Dermis microvascular lymphatic vessel endothelial cell (primary cell): ENCODE measurements at regions not wholly inside any gene's neighbourhood (a gene's known extent, or its start where the extent isn't known, plus 50 kb on each side); places are given as distances from the start of the nearest gene placed in this dataset.
"Not testable (repeated sequence)": the region's sequence is repeated elsewhere in the genome, so short reads cannot be mapped to it uniquely, and the experiment has no call there.

ENCODE experiments used
- DNase-seq, 2 donors: peaks; one replicate each; pipeline versions ENCODE4 v3.0.0 to v3.0.0-alpha.2; 2010; ENCODE audit warnings: low read depth in 2 of 2

- DNase-seq, result no peak
Measured at GRCh38 chr13:72586518-72586917, 140.9 kb downstream of the MZT1 start.

GRCh38 chr13:72585254-72585653 is 142.2 kb downstream of the MZT1 start:
- DNase-seq, result no peak

DNA sequence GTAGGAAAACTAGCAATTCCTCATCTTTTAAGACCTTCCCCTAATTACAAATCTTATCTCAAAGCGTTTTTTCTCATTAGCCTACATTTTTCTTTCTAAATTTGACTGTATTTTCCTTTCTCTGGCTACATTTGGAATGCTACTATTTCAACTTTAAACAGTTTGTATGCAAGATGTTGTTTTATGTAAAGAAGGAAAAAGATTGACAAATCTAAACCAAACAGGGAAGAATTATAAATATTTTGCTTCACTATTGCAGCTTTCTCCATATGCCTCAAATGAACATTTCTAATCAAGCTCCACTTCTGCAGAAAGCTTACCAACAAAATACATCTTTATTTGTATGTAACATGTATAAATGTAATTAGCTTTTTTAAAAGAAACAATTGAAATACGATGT is 156.2 kb downstream of the MZT1 start:
- no peak for DNase-seq

DNA sequence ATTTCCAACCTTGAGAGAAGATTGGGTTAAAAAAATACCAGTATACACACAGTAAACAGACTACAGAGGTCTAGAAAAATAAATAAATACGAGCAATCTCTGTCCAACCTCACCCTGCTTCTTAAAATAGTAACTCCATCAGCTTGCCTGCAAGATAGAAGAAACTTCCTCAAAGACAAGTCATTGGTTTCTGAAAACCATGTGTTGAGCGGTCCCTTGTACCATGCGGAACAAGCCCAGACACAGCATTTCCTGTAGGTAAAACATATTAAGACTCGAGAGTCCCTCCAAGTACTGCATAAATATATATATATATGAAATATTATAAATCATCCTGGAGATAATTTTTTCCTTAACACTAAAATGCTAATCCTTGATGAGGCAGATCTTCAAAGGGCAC is 157.4 kb downstream of the MZT1 start:
- no peak for DNase-seq

GRCh38 chr13:72567566-72567965 is 159.9 kb downstream of the MZT1 start:
- DNase-seq, result no peak

GRCh38 chr13:72566526-72566925 is 160.9 kb downstream of the MZT1 start:
- no peak for DNase-seq

DNA sequence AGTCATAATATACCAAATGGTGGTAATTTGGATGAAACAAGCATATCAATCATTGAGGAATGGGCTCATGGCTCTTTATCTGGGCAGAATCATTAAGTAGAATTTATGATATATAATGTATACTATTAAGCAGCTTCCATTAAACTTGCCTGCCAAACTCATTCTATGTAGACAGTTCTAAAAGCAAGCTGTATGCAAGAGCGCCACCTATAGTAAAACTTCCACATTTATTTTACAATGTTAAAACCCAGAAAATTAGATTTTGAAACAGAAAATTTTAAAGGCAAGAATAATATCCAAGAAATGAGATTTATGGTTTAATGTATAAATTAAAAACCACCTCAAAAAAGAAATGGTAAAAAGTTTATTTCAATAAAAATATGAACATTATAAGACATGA is 161.5 kb downstream of the MZT1 start:
- peak in 1 of 2 donors; percentile 14 for DNase-seq

DNA sequence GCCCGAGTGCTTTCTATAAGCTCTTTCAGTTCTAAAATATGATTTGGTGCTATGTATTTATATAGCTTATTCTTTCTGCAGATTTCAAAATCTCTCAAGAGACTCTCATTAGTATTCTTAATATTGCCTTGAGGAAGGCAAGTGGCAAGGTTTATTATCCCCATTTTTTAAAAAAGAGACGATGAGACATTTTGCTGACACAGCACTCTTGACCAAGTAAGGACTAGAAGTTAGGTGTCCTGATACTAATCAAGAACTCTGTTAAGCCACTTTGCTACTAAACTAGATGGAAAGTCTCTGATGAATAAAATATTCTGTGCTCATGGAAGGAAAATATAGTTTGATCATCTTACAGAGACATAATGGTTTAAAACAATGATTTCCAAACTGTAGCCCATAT is 164.7 kb downstream of the MZT1 start:
- no peak for DNase-seq

DNA sequence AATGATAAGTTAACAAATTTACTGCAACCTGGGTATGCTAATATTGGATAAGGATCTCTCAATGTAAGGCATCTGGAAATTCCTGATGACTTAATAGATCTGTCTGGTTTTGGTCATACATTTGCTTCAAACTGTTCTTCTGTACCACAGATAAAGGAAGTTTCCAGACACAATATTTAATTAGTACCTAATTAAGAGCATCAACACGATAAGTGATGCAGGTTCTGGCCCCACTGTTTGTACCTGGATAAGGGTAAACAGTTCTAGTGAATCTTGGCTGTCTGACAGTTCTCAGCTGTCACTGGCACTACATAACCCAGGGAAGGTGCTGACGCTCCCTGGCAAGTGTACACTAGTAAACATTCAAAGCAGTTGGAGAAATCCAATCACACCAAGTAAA is 165.6 kb downstream of the MZT1 start:
- DNase-seq, result no peak

DNA sequence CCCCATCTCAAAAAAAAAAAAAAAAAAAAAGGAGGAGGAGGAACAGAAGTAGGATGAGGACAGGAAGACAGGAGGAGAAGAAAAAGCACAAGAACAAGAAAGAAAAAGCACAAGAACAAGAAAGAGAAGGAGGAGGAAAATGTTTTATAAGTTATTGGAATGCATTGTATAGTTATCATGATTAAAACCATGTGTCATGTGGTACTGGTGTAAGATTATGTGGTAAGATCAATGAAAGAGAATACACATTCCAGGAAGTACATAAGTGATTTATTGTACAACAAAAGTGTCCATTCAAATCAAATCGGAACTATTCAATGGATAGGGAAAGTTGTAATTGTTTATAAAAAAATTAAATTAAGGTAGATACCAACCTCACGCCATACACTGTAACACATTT is 167.7 kb downstream of the MZT1 start:
- DNase-seq, result no peak

DNA sequence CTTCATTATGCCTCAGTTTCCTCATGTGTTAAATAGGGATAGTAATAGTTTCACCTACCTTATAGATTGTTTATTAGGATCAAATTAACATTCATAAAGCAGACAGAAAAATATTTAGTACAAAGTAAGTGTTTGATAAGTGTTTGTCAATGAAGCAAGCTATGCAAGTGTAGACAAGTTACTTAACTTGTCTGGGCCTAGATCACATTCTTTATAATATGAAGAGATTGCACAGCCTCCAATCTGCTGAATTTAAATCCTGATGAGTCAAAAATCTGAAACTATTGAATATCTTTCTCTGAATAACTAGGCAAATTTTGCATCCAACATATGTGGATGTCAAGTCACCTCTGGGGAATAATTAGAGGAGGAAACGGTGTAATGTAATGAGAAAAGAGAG is 170.5 kb downstream of the MZT1 start:
- no peak for DNase-seq

DNA sequence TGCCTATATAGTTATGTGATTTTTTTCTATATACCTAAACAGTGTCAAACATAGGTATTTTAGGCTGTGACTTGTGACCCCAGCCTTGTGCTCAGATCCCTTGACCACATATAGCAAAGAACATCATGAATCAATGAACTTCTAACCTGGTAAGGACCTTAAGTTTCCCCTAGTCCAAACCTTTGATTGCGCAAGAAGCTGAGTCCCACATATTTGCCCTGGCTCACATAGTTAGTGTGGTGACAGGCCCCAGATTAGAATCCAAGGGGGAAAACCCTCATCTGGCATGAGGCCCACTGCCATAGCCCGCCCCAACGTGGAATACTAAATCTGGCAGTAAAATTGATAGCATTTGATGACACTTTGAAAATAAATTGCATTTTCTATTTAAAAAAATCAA is 171.8 kb downstream of the MZT1 start:
- no peak for DNase-seq

DNA sequence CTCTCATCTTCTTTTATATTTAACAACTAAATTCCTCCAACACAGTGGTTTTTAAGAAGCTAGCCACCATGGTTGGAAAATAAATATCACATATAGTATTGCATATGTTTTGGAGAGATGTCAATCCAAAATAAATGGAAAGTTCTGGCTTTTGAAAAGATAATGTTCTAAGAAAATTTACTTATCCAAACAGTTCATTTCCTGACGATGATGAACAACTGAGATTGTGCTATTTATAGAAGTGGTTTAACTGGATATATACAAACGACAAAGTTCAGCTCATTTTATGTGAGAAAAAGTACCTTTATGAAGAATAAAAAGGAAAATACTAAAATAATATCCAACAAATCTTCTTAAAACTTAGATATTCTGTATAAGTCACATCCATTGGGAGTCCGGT is 174.7 kb downstream of the MZT1 start:
- no peak for DNase-seq

GRCh38 chr13:72545895-72546294 is 181.5 kb downstream of the MZT1 start:
- DNase-seq, result not testable (repeated sequence)

- no peak for DNase-seq
Measured at GRCh38 chr13:72545030-72545719, 182.3 kb downstream of the MZT1 start.

GRCh38 chr13:72544042-72544441 is 183.4 kb downstream of the MZT1 start:
- no peak for DNase-seq

GRCh38 chr13:72542241-72542640 is 185.2 kb downstream of the MZT1 start:
- no peak for DNase-seq

GRCh38 chr13:72541674-72542073 is 185.8 kb downstream of the MZT1 start:
- DNase-seq, result no peak

- no peak for DNase-seq
Measured at GRCh38 chr13:72540881-72541280, 186.5 kb downstream of the MZT1 start.

DNA sequence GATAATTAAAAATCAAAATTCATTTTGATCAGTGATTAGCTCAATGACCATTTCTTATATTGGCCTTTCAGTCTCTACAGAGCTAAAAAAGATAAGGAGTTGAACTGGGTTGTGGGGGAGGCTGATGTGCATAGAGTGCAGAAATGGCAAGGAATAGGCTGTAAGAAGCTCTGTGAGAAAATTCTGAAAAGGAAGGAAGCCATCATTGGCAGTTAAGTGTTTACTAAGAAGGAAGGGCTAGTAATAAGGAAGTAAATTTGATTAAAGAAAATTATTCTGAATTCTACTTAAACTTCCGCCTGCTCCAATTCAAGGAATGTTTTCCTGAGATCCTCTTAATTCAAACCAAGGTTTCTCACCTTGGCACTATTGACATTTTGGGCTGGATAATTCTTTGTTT is 187.5 kb downstream of the MZT1 start:
- DNase-seq, result no peak

DNA sequence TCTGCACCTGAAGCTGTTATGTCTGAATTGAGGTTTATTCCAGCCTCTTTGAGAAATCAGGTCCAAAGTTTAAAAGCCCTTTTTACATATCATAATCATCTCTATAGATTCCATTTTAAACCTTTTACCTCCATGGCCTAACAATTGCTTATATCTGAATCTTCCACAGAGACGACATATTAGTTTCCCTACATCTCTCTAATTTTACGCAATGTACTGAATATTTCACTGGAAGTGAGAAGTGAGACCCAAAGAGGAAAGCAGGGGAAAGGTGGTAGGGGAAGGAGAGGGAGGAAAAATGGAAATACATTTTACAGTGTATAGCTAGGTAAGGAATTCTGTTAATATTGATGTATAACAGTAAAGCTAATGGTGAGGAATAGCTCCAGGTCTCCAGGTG is 189.6 kb downstream of the MZT1 start:
- DNase-seq, result no peak

DNA sequence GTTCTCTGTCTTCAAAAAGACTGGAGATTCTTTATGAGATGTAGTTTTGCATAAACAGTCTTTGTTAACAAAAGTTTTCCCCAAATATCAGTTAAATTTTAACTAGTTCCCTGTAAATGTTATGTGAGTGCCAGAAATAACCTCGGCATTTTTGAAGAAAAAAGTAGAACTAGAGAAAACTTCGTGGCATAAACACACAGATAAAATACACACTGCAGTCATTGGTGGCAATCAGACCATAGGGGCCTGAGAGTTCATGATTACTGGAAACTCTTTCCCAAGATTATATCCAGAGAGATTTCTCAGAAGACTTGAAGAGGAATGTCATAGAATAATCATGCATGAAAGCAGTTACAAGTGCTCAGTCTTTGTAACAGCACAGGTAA is 190.0 kb downstream of the MZT1 start:
- no peak for DNase-seq

DNA sequence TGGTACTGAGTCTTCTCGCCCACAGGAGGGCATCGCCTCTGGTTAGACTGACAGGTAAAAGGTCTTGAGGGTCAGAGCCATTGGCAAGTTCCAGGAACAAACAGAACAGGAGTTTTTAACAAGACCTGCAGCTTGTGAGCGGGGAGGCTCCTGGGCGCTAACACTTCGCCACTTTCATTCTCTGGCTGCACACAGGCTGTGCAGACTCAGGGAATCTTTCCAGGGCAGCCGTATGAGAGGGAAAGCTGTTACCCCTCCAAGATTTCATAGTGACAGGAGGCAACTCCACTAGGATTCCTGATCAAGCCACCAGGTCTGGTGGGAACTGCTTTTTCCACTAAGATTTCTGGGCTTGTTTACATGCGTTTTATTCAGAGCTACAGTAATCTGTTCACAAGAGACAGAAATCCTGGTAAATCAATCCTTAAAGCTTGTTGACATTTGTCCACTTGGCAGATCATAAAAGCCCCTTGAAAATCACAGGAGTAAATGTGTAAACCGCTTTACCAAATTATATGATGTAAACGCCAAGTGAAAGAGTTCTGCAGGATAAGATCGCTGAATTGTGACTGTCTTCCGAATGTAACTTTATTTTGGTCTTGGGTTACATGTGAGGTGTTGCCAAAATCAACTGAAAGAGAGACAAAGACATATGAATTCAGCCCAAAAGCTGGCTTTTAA is 190.6 kb downstream of the MZT1 start:
- no peak for DNase-seq
